Nucleus accumbens (tissue), 56 donors: ENCODE measurements at regions not wholly inside any gene's neighbourhood (a gene's known extent, or its start where the extent isn't known, plus 50 kb on each side); places are given as distances from the start of the nearest gene placed in this dataset.
"Not testable (repeated sequence)": the region's sequence is repeated elsewhere in the genome, so short reads cannot be mapped to it uniquely, and the experiment has no call there.

ENCODE experiments used
- DNase-seq, 56 donors: peaks; one replicate each; lab custom pipeline; 2025; lab: John Stamatoyannopoulos, UW

DNA sequence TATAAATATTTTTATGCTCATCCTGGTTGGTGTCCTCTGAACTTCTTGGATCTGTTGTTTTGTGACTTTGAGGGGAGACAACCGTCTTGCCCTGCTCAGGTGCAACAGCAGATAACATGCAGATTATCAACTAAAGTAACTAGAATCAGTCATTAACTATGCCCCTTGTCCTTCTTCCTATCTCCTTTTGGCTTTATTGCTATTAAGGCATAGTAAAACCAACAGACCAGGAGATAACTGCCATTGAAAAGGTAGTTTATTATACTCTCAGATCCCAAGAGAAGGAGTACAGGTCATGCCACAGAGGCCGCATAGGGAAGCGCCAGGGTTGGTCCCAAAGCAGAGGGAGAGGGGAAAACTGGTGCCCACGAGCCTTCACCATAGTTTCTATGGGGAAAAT is 418.2 kb downstream of the GJA1 start:
- no peak for DNase-seq

DNA sequence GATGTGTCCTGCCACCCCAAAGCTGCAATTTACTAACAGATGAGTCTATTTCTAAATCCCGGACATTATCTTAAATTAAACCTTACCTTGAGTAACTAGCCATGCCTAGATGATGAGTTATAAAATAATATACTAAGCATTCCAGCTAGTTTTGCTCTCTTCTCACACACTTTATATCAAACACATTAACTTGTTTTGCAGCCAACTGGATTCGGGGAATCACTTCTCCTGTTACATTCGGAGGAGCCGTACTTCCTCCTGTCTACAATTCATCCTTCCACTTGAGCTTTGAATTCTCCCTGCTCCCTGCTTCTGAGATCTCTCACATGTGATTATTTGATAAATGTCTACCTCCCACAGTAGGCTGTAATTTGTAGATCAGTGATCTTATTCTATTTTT is 420.1 kb downstream of the GJA1 start:
- DNase-seq, result no peak

DNA sequence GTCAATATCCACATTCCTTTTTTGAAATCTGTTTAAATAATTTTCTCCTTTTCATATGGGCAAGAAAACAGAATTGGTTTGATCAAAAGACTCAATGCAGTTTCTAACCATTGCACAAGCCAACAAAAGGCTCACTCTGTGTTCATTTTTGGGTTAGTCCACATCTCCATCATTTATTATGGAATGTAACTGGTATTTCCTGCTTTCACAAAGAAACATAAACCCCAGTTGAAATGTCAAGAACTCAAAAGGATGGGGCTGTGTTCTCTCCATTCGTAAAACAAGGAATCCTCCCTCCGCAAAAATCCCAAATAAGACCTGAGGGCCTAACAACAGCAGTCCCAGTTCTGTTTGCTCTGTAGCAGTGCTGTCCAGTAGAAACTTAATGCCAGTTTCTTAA is 420.9 kb downstream of the GJA1 start:
- DNase-seq, result no peak

DNA sequence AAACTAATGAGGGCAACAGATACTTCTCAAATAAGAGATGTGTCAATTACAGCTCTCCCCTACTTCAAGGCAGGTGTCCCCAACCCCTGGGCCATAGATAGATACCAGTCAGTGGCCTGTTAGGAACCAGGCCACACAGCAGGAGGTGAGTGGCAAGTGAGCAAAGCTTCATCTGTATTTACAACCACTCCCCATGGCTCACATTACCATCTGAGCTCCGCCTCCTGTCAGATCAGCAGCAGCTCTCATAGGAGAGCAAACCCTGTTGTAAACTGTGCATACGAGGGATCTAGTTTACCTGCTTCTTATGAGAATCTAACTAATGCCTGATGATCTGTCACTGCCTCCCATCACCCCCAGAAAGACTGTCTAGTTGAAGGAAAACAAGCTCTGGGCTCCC is 422.1 kb downstream of the GJA1 start:
- DNase-seq, result no peak

DNA sequence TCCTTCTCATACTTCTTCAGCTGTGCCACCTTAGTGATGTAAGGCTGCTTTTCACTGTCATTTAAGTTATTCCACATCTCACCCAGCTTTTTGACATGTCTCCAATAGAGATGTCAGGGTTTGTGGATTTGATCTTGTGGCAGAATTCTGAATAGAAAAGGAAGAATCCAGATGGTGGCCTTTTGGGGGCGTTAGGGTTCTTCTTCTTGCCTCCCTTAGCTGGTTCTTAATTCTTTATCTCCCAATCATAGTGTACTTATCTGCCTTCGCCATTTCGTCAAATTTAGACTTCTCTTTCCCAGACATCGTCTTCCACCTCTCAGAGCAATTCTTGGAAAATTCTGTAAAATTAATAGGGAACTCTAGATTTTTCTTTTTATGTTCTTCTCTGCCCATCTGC is 422.9 kb downstream of the GJA1 start:
- DNase-seq, result no peak

DNA sequence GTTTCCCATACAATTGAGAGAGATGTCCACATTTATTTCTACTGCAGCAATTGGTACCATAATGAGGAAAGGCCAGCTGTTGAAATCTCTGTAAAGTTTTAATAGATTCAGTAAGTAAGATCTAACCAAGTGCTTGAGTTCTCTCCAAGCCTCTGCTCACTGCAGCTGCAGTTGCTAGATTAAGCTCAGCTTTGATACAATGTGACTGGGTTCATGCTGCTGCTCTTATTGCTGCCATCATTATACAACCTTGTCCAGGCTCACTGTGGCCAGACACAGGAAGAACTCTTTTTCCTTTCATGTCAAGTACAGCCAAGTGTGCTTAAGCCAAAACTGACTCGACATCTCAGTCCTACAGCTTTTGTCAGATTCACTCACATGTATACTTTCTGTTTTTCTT is 423.5 kb downstream of the GJA1 start:
- no peak for DNase-seq

DNA sequence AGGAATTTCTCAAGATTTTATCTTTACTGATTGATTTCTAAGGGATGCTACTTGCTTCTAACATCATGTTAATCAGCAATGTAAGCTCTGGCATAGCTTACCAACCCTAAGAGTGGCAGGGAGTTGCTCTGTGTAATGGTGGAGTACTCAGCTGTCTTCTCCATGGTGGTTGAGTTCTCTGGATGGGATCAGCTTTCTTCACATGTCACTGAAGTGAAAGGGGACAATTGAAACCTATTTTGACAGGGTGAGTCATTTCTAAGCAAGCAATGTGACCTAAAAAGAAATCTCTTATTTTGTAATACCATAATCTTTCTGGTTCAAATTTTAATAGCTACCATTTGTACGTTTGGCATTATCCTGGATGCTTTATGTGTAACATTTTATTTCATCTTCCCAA is 430.4 kb downstream of the GJA1 start:
- no peak for DNase-seq

DNA sequence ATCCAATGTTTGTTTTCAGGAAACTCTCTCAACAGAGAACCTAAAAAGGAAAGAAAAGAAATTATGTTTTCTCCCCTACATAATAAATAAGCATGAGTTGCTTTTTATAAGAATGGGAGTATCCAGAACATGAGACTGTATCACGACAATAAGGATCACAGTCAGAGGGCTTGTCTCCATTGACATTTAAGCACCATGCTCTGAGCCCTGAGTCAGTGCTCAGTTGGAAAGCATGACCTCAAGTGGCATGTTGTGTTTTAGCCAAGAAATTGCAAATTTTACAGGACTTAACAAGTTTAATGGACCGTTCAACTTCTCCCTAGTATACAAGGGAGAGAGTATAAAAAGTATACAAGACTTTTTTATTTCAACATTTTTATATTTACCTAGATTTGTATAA is 431.6 kb downstream of the GJA1 start:
- DNase-seq, result no peak

DNA sequence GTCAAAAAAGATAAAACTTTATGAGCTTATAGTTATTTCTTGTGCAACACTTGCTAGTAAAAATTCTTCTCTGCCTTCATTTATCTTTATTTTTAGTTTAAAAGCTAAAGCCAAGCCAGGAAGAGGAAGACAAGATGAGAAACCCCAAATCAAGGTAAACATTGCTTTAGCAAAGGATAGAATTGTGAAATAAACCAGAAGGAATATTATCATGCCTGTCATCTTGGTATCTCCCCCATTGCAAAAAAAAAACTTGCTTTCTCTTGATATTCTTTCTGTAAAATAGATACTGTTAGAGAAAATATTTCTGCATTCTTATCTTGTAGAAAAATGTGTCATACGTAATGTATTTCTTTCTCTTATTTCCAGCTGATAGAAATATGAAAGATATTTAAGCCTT is 432.8 kb downstream of the GJA1 start:
- DNase-seq, result no peak

DNA sequence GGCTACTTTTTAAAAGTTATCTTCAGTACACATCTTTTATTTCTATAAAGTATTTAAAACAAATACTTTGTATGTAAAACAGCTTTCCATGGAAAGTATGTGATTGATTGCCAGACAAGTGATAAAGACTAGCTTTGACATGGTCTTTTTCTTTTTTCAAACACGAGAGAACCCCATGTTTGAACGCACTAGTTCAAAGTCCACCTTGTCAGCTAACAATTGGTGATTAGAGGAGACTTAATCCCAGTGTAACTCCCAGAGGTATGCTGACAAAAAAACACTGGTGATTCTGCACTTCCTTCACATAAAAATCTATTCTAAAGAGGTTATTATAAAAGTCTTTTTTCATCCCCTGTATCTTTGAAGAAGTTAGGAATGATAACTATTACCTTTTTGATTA is 438.1 kb downstream of the GJA1 start:
- no peak for DNase-seq

DNA sequence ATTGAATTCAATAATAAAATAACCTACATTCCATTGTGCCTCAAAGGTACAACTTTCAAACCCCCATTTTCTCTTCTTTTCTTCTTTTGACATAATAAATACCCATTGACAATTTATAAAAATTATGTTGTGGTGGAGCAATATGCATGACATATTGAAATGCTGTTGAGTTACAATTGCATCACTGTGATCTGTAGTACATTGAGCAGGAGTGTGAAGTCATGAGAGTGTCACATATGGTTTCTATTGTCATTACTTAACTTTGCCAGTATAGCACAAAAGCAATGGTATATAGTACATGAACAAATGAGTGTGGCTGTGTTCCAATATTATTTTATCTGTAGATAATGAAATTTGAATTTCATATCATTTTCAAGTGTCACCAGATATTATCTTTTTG is 441.3 kb downstream of the GJA1 start:
- no peak for DNase-seq

DNA sequence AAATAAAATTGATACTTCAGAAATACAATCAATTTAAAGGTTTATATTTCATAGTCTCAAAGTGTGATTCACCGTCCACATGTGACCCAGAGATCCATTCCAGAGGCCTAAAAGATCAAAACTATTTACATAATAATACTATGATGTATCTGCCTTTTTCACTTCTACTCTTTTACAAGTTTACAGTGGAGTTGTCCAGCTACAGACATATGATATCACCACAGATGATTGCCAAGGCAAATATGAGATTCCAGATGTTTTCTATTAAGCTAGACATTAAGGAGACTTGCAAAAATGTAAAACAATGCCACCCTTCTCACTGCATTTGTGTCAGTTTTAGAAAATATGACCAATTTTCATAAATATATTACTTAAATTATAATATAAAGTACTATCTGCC is 443.7 kb downstream of the GJA1 start:
- no peak for DNase-seq

DNA sequence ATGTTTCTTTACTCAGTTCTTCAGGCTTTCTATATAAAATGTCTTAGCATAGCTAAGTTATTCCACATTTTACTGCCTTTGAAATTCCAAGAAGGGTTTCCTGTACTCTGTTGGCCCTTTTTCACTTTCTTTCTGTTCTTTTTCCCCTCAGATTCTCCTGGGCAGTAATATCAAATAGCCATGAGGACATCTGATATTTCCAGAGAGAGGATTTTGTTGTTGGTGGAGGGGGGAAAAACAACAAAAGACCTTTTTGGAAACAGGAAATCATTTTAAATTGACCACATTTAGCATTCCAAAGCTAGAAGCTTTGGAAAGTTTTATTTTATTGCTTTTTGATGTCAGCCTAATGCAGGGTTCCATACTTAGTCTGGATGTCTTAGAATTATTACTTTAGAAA is 445.4 kb downstream of the GJA1 start:
- DNase-seq, result no peak

DNA sequence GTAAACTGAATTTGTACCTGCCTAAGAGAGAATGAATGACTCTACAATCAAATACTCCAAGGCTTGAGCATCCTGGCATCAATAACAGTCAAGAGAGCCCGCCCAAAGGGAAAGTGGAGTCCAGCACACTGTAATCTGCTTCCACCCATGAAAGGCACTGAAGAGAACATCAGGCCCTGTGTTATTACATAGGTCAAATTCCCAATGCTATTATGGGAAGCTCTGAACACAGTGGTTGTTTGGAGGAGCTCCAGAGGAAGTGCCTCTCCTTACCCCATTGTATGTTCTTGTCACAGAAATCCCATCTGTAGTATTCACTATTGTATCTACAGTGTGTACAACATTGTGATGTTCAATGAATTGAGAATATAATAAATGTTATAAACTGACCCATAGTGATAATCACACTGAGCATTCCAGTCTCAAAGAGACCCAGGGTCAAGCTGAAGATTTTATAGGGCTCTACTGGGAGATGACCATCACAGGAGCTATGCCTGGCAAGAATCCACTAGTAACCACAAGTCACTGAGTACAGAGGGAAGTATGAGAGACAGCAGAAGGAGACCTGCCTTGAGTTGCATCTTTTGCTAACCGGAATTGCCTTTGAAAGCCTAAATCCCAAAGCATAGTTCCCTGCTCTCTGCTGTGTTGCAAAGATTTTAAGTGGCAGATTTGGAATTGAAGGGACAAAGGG is 446.7 kb downstream of the GJA1 start:
- no peak for DNase-seq

DNA sequence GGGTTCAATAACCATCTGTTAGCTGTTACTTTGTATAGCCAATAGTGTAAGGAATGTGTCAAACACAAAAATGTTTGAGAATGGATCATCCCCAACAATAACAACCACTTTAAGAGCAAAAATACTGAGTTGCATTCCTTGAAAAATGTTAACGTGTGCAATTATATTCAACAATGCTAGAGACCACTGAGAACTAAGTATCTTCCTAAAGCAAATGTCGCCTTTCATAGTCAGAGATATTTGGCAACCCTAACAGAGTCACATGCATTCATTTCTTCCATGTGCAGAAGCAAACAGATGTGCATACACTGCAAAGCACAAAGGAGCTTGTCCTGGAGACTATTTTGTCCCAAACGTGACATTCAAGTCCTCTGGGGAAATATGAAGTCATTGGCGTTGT is 448.6 kb downstream of the GJA1 start:
- no peak for DNase-seq

DNA sequence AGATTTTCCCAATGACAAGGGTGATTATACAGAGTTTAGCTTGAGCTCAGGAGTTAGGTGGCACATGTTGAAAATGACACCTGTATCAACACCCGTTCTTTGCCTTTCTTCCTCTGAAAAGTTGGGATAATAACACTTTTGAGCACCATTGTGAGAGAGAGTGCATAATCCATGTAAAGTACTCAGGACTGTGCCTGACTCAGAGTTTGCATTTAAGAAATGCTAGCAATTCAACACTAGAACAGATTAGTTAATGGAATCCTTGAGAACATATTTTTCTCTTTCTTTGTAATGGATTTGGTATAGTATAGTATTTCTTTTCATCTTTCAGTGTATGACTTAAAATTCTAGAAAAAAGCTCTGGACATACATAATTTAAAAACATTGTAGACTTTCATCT is 449.2 kb downstream of the GJA1 start:
- DNase-seq, result no peak

DNA sequence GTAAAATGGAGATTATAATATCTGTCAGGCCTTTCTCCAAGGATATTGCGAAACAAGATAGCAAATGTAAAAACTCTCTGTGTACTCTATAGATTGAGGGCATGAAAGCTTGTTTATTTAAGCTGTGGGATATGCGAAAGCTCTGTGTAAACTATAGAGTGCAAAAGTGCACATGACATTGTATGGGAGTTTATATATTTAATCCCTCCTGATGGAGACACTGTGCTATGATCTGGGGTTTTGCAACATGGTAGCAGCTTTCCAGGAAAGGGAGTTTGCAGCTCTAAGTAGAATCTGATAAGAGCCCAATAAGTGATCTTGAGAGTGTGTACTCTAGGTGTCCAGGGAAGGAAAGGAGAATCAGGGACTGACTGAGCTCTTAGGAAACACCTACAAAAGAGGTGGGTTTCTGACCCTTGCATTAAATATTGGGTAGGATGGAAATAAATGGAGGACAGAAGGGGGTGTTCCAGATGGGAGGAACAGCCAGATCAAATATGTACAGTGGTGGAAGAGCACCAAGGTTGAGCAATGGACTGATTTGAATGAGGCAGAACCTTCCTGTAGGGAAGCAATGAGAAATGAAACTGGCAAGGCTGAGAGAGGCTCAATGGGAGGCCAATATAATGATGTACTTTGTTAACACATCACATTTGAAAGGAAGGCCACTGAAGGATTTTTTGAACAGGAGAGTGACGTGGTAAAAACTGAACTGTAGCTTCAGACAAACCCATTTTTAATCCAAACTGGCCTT is 450.1 kb downstream of the GJA1 start:
- no peak for DNase-seq

DNA sequence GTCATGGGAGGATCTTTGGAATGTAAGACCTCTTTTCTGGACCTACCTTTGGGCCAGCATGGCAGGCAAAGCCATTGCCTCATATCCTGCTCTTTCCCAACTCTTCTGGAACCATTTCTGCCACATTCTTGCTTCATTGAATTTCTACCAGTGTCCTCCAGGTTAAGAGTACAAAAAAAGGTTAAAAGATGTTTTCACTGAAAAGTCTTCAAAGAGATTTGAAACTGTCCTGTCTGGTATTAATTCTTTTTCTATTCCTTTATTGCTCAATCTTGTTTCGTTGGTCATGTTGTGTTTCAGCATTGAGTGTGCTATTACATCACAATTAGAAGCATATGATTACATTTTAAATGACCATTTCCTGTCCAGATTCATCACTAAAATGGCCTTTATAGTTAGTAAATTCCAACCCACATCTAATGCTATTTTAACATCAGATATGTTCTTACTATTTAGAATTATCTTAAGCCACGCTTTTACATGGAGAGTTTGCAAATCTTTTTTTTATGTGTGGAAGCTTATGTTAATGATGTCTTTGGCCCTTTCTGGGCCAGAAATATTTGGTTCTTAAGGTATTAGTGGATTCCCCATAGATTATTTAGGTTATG is 450.9 kb downstream of the GJA1 start:
- no peak for DNase-seq

DNA sequence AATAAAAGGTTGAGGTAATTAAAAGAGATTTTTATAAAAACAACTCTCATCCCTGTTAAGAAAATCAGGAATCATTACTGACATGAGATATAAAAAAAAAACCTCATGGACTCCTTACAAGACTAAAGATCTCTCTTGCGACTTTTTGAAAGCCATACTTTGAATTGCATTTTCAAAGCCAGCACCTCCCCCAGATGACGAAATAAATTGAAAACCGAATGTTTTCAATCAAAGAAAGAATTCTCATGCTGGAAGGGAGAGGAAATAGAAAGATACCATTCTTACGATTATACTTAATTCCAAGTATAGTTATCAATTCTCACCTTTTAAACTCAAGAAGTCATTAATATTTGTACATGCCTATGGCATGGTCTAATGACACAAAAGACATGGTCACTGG is 452.3 kb downstream of the GJA1 start:
- DNase-seq, result no peak

DNA sequence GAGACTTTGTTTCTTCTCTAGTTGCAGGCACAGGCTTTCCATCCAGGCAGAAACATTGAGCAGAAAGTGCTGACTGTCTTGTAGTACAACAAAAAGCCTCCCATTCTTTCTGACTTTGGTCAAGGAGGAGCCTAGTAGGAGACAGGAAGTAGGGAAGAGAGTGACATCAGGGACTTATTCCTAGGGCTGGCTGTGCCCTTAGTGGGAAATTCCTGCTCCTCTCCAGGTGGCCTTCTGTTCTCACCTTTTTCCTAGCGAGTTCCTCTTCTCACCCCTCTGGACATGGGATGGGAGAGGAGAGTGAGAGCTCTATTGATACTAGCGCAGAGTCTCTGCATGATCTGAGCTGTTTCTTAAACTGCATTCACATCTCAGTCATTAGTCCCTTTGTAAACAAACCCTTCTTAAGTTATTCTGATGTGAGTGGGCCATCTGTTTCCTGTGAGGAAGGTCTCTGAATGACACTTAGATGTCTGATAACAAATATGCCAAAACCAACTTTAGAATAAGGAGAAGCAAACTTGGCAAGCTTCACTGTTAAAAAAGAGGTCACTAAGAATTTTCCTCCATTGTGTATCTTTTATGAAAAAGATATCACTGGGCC is 455.0 kb downstream of the GJA1 start:
- DNase-seq, result no peak

DNA sequence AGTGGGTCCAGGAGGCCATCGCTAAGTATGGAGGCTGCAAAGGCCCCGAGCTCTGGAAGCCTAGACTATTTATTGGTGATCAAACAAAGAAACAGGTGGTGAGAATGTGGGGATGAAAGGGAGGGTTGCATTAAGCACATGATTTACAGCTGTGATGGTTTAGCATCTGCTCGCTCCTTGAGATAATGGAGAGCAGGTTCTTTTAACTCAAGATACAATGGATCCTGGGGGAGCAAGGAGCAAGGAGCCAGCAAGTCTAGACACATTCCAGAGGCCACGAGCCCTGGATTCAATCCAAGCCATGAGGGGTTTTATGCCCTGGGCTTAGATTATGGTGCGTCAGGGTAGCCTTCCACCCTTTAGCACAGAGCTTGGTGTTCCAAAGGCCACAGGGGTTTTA is 460.3 kb downstream of the GJA1 start:
- not testable (repeated sequence) for DNase-seq

DNA sequence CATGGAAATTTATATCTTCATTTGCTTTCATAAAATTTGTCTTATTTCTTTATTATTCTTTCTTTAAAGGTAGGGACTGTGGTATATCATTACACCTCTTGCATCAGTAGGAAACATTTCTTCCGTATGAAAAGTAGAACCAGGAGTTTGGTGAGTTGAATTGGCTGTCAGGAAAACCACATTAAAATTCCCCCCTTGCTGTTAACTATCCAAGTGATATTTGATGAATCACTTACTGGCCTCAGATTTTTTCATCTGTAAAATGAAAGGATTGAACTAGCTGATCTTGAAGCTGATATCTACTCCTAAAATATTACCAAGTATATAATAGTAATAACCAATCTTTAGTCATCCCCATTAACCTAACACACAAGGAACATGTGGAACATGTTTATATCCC is 460.9 kb downstream of the GJA1 start:
- no peak for DNase-seq
